HL-60 (cell line): ENCODE measurements at regions not wholly inside any gene's neighbourhood (a gene's known extent, or its start where the extent isn't known, plus 50 kb on each side); places are given as distances from the start of the nearest gene placed in this dataset.

Experiments
- GABPA ChIP-seq: IDR thresholded peaks from 2 replicates; pipeline ENCODE4 v1.6.1; 2012; ENCODE audit warnings: low read depth
- POLR2AphosphoS5 ChIP-seq: IDR thresholded peaks from 2 replicates; pipeline ENCODE4 v1.6.1; 2012; ENCODE audit warnings: low read depth
- REST ChIP-seq: IDR thresholded peaks from 2 replicates; pipeline ENCODE4 v1.6.1; 2012; ENCODE audit warnings: low read depth; ENCODE audit not compliant: insufficient replicate concordance
- TF ChIP-seq, protein P1 (sequence below): IDR thresholded peaks from one replicate; pipeline ENCODE4 v1.5.1; 2011; ENCODE audit warnings: low read length, control low read depth, inconsistent platforms; ENCODE audit not compliant: insufficient read depth

GRCh38 chrX:10379878-10380277 is 223.1 kb downstream of the CLCN4 start:
- TF ChIP-seq, protein P1, sequence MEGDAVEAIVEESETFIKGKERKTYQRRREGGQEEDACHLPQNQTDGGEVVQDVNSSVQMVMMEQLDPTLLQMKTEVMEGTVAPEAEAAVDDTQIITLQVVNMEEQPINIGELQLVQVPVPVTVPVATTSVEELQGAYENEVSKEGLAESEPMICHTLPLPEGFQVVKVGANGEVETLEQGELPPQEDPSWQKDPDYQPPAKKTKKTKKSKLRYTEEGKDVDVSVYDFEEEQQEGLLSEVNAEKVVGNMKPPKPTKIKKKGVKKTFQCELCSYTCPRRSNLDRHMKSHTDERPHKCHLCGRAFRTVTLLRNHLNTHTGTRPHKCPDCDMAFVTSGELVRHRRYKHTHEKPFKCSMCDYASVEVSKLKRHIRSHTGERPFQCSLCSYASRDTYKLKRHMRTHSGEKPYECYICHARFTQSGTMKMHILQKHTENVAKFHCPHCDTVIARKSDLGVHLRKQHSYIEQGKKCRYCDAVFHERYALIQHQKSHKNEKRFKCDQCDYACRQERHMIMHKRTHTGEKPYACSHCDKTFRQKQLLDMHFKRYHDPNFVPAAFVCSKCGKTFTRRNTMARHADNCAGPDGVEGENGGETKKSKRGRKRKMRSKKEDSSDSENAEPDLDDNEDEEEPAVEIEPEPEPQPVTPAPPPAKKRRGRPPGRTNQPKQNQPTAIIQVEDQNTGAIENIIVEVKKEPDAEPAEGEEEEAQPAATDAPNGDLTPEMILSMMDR, result no peak
- TF ChIP-seq POLR2AphosphoS5 (no peak), REST (no peak), GABPA (no peak)
